SK-N-MC (cell line): ENCODE measurements at regions not wholly inside any gene's neighbourhood (a gene's known extent, or its start where the extent isn't known, plus 50 kb on each side); places are given as distances from the start of the nearest gene placed in this dataset.

Experiments
- EZH2 ChIP-seq: fragments of 200-600 bp; sonication (generic); IDR thresholded peaks from one replicate; pipeline ENCODE4 v1.6.1; 2017; ENCODE audit warnings: antibody characterized with exemption
- FOXP2 ChIP-seq: optimal IDR thresholded peaks from 2 replicates; pipeline ENCODE3; 2011; ENCODE audit warnings: mild to moderate bottlenecking, moderate library complexity; ENCODE audit not compliant: insufficient read depth; ENCODE audit errors: extremely low read length, control extremely low read depth
- POLR2AphosphoS5 ChIP-seq: IDR thresholded peaks from 2 replicates; pipeline ENCODE4 v1.6.1; 2012; ENCODE audit warnings: mild to moderate bottlenecking, low read depth, low read length, borderline replicate concordance

DNA sequence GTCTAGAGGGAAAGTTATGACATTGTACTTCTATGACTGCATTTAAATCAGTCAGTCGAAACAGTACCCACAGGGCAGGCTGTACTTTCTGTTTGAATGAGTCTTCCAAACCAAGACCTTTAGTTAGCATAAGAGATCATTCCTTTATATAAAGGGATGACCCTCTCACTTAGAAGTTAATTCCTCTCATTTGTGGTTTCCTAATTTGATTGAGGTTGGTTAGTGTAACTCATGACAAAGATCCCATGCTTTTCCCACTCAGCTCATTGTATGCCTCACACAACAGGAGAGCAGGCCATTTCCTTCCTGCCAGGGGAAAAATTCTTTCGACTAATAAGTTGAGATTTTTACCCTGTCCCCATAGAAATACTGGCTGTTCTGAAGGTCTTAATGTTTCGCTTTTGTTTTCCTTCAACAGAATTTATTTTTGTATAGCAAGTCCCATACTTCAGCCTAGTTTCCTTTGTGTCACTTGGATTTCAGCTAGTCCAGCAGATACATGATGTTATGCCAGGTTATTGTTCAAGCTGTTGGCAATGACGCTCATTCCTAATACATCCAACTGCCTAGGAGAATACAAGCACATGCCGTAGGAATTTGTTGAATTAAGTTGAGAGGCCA, 500.7 kb downstream of the SPATA31D1 start:
- TF ChIP-seq EZH2 = no peak
- no peak for TF ChIP-seq POLR2AphosphoS5
- no peak for TF ChIP-seq FOXP2
